ENCODE measurements at regions not wholly inside any gene's neighbourhood (a gene's known extent, or its start where the extent isn't known, plus 50 kb on each side); places are given as distances from the start of the nearest gene placed in this dataset.

- H3K9me3 ChIP-seq (ENCODE audit: control insufficient read depth, low read length, poor library complexity, severe bottlenecking), result no peaks in the 10 kb centered on the region
These were observed 436.5 kb downstream of the SIPA1L2 start for GRCh38 chr1:232193451-232193783.

GRCh38 chr1:232192781-232193450 is 437.0 kb downstream of the SIPA1L2 start:
- peaks cover 18% of the 10 kb centered on the region for H3K27me3 Mint-ChIP-seq
- ATAC-seq (no peak), DNase-seq (no peak)
- H3K27ac Mint-ChIP-seq, result no peak overlapping the region
- H3K4me1 Mint-ChIP-seq, result peaks cover 2% of the 10 kb centered on the region
- no peaks in the 10 kb centered on the region for H3K9me3 ChIP-seq (ENCODE audit: control insufficient read depth, low read length, poor library complexity, severe bottlenecking)
- H3K36me3 Mint-ChIP-seq (ENCODE audit: low read depth), result no peaks in the 10 kb centered on the region
- H3K4me3 Mint-ChIP-seq, result no peak overlapping the region

More at GRCh38 chr1:232193451-232193783, 436.5 kb downstream of the SIPA1L2 start:
- H3K27me3 Mint-ChIP-seq, result peaks cover 15% of the 10 kb centered on the region
- no peaks in the 10 kb centered on the region for H3K4me1 Mint-ChIP-seq
- ATAC-seq, result no peak
- H3K36me3 Mint-ChIP-seq (ENCODE audit: low read depth), result no peaks in the 10 kb centered on the region
- H3K4me3 Mint-ChIP-seq, result no peak overlapping the region
- no peak overlapping the region for H3K27ac Mint-ChIP-seq
- DNase-seq, result no peak

GRCh38 chr1:232191560-232191959 is 438.4 kb downstream of the SIPA1L2 start:
- no peaks in the 10 kb centered on the region for H3K9me3 ChIP-seq (ENCODE audit: control insufficient read depth, low read length, poor library complexity, severe bottlenecking)
- no peak overlapping the region for H3K4me3 Mint-ChIP-seq
- no peak for ATAC-seq
- H3K36me3 Mint-ChIP-seq (ENCODE audit: low read depth), result no peaks in the 10 kb centered on the region
- peaks cover 2% of the 10 kb centered on the region for H3K4me1 Mint-ChIP-seq
- peaks cover 28% of the 10 kb centered on the region for H3K27me3 Mint-ChIP-seq
- no peak overlapping the region for H3K27ac Mint-ChIP-seq
- DNase-seq, result no peak

- ATAC-seq (no peak), DNase-seq (no peak)
- Mint-ChIP-seq H3K4me1 (peaks cover 2% of the 10 kb centered on the region), H3K36me3 (ENCODE audit: low read depth) (no peaks in the 10 kb centered on the region), H3K4me3 (no peak overlapping the region), H3K27me3 (peaks cover 33% of the 10 kb centered on the region), H3K27ac (no peak overlapping the region)
- H3K9me3 ChIP-seq (ENCODE audit: control insufficient read depth, low read length, poor library complexity, severe bottlenecking), result no peaks in the 10 kb centered on the region
These were observed 441.6 kb downstream of the SIPA1L2 start for GRCh38 chr1:232188318-232188717.

- no peaks in the 10 kb centered on the region for H3K36me3 Mint-ChIP-seq (ENCODE audit: low read depth)
- H3K27ac Mint-ChIP-seq, result no peak overlapping the region
- no peak for DNase-seq
- ATAC-seq, result no peak
- H3K9me3 ChIP-seq (ENCODE audit: control insufficient read depth, low read length, poor library complexity, severe bottlenecking), result no peaks in the 10 kb centered on the region
- peaks cover 2% of the 10 kb centered on the region for H3K4me1 Mint-ChIP-seq
- no peak overlapping the region for H3K4me3 Mint-ChIP-seq
- peaks cover 38% of the 10 kb centered on the region for H3K27me3 Mint-ChIP-seq
These were observed 443.0 kb downstream of the SIPA1L2 start for GRCh38 chr1:232186931-232187330.

- ATAC-seq, result no peak
These were observed 445.1 kb downstream of the SIPA1L2 start for GRCh38 chr1:232184561-232185530.

GRCh38 chr1:232183802-232184201 is 446.1 kb downstream of the SIPA1L2 start:
- no peak for DNase-seq
- H3K4me3 Mint-ChIP-seq, result no peak overlapping the region
- H3K36me3 Mint-ChIP-seq (ENCODE audit: low read depth), result no peaks in the 10 kb centered on the region
- peaks cover 6% of the 10 kb centered on the region for H3K4me1 Mint-ChIP-seq
- no peaks in the 10 kb centered on the region for H3K9me3 ChIP-seq (ENCODE audit: control insufficient read depth, low read length, poor library complexity, severe bottlenecking)
- ATAC-seq, result no peak
- H3K27me3 Mint-ChIP-seq, result peaks cover 43% of the 10 kb centered on the region
- no peak overlapping the region for H3K27ac Mint-ChIP-seq

More at GRCh38 chr1:232184561-232185530, 445.1 kb downstream of the SIPA1L2 start:
- H3K27me3 Mint-ChIP-seq, result peaks cover 49% of the 10 kb centered on the region
- H3K4me3 Mint-ChIP-seq, result no peak overlapping the region
- peaks cover 6% of the 10 kb centered on the region for H3K4me1 Mint-ChIP-seq
- no peak for DNase-seq
- no peaks in the 10 kb centered on the region for H3K9me3 ChIP-seq (ENCODE audit: control insufficient read depth, low read length, poor library complexity, severe bottlenecking)
- H3K27ac Mint-ChIP-seq, result no peak overlapping the region
- no peaks in the 10 kb centered on the region for H3K36me3 Mint-ChIP-seq (ENCODE audit: low read depth)

GRCh38 chr1:232183266-232183800 is 446.6 kb downstream of the SIPA1L2 start:
- H3K9me3 ChIP-seq (ENCODE audit: control insufficient read depth, low read length, poor library complexity, severe bottlenecking), result no peaks in the 10 kb centered on the region
- Mint-ChIP-seq H3K27me3 (peaks cover 43% of the 10 kb centered on the region), H3K36me3 (ENCODE audit: low read depth) (no peaks in the 10 kb centered on the region), H3K4me1 (peaks cover 6% of the 10 kb centered on the region), H3K4me3 (no peak overlapping the region), H3K27ac (no peak overlapping the region)
- DNase-seq (no peak), ATAC-seq (no peak)

GRCh38 chr1:232182236-232182635 is 447.7 kb downstream of the SIPA1L2 start:
- ATAC-seq (no peak), DNase-seq (no peak)
- H3K27ac Mint-ChIP-seq, result no peak overlapping the region
- H3K36me3 Mint-ChIP-seq (ENCODE audit: low read depth), result no peaks in the 10 kb centered on the region
- H3K4me1 Mint-ChIP-seq, result peaks cover 5% of the 10 kb centered on the region
- H3K9me3 ChIP-seq (ENCODE audit: control insufficient read depth, low read length, poor library complexity, severe bottlenecking), result no peaks in the 10 kb centered on the region
- H3K27me3 Mint-ChIP-seq, result peaks cover 33% of the 10 kb centered on the region
- H3K4me3 Mint-ChIP-seq, result no peak overlapping the region

- no peak for ATAC-seq
- Mint-ChIP-seq H3K4me3 (no peak overlapping the region), H3K36me3 (ENCODE audit: low read depth) (no peaks in the 10 kb centered on the region), H3K4me1 (peaks cover 5% of the 10 kb centered on the region), H3K27me3 (peaks cover 32% of the 10 kb centered on the region), H3K27ac (no peak overlapping the region)
- DNase-seq, result no peak
- H3K9me3 ChIP-seq (ENCODE audit: control insufficient read depth, low read length, poor library complexity, severe bottlenecking), result no peaks in the 10 kb centered on the region
These were observed 449.2 kb downstream of the SIPA1L2 start for GRCh38 chr1:232180779-232181136.

GRCh38 chr1:232179896-232180778 is 449.8 kb downstream of the SIPA1L2 start:
- peaks cover 7% of the 10 kb centered on the region for H3K4me1 Mint-ChIP-seq
- H3K27ac Mint-ChIP-seq, result no peak overlapping the region
- H3K36me3 Mint-ChIP-seq (ENCODE audit: low read depth), result no peaks in the 10 kb centered on the region
- peaks cover 38% of the 10 kb centered on the region for H3K27me3 Mint-ChIP-seq
- H3K9me3 ChIP-seq (ENCODE audit: control insufficient read depth, low read length, poor library complexity, severe bottlenecking), result no peaks in the 10 kb centered on the region
- ATAC-seq (no peak), DNase-seq (no peak)
- no peak overlapping the region for H3K4me3 Mint-ChIP-seq

- no peaks in the 10 kb centered on the region for H3K36me3 Mint-ChIP-seq (ENCODE audit: low read depth)
- no peak overlapping the region for H3K4me3 Mint-ChIP-seq
- no peak overlapping the region for H3K27ac Mint-ChIP-seq
- ATAC-seq, result no peak
- peaks cover 10% of the 10 kb centered on the region for H3K4me1 Mint-ChIP-seq
- DNase-seq, result no peak
- no peaks in the 10 kb centered on the region for H3K9me3 ChIP-seq (ENCODE audit: control insufficient read depth, low read length, poor library complexity, severe bottlenecking)
- H3K27me3 Mint-ChIP-seq, result peaks cover 52% of the 10 kb centered on the region
These were observed 451.7 kb downstream of the SIPA1L2 start for GRCh38 chr1:232178191-232178590.

GRCh38 chr1:232177438-232177837 is 452.5 kb downstream of the SIPA1L2 start:
- no peaks in the 10 kb centered on the region for H3K9me3 ChIP-seq (ENCODE audit: control insufficient read depth, low read length, poor library complexity, severe bottlenecking)
- H3K4me3 Mint-ChIP-seq, result no peak overlapping the region
- DNase-seq (no peak), ATAC-seq (no peak)
- no peak overlapping the region for H3K27ac Mint-ChIP-seq
- H3K27me3 Mint-ChIP-seq, result peaks cover 52% of the 10 kb centered on the region
- H3K36me3 Mint-ChIP-seq (ENCODE audit: low read depth), result no peaks in the 10 kb centered on the region
- H3K4me1 Mint-ChIP-seq, result peaks cover 10% of the 10 kb centered on the region

All from T-helper 17 cell (primary cell).